Caki2 (cell line): ENCODE measurements at regions not wholly inside any gene's neighbourhood (a gene's known extent, or its start where the extent isn't known, plus 50 kb on each side); places are given as distances from the start of the nearest gene placed in this dataset.

Source experiments
- DNase-seq: peaks from one replicate; pipeline ENCODE4 v3.0.0-alpha.2; 2015; ENCODE audit warnings: low read depth
- in situ Hi-C: cut with HindIII; loops from 2 replicates; pipeline ENCODE4 v1.10.0; 2016; ENCODE audit warnings: low sequenced_read_pairs, low pct_unique_long_range_greater_than_20kb, mixed read lengths

DNA sequence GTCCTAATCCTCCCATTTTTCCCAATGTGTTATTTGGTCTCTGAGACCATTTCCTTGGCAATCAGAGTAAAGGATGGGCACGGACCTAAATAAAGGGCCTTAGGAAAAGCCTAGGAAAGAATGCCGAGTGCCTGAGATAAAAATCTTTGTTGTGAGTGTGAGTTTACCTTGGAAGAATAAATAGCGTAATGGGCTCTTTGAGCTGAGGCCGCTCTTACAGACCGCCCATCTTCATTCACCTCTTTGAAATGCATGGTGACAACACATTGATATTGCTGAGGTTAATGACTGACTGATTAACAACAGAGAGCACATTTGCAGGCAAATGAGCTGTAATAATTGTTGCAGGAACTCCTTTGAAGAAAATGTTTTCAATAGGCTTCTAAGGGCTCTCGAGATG, 1967.1 kb upstream of the WWC1 start:
- DNase-seq = no peak
- in situ Hi-C loops = no loop called here

GRCh38 chr5:166329149-166329800, 1962.2 kb upstream of the WWC1 start:
- in situ Hi-C loops = no loop called here
- DNase-seq = no peak

- in situ Hi-C loops = no loop called here
- no peak for DNase-seq
These were observed 1961.4 kb upstream of the WWC1 start for GRCh38 chr5:166330036-166330435.

DNA sequence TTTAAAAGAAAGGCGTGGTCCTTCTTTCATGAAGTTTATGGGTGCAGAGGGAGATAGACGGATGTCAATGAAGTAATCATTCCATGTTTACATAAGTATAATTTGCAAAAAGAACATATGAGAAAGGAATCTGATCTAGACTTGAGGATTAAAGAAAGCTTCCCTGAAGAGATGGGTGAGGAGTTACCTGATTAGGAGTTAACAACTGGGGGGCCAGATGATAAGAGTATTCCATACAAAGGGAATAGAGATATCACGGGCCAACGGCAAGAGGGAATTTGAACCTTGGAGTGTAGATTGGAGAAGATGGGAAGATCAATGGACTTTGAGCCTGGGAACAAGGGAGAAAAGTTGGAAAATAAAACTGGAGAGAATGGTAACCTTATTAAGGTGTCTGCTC, 1959.9 kb upstream of the WWC1 start:
- in situ Hi-C loops = no loop called here
- DNase-seq = no peak

DNA sequence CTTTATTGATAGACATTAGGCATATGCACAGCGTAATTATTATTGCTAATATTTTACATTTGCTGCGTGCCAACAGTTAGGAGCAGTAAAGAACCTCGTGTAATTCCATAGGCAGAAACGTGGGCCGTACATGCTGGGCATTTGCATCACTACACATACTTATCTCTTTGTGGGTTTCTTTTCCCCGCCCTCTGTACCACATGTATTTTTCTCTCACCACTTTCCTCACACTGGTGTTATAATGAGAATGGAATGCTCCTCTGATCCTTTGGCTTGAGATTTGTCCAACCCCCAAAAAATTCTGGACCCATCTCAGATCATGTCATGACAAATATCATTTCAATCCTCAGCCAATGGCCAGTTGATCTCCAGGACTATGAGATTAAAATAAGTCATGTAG, 1952.6 kb upstream of the WWC1 start:
- no peak for DNase-seq
- in situ Hi-C loops = no loop called here

DNA sequence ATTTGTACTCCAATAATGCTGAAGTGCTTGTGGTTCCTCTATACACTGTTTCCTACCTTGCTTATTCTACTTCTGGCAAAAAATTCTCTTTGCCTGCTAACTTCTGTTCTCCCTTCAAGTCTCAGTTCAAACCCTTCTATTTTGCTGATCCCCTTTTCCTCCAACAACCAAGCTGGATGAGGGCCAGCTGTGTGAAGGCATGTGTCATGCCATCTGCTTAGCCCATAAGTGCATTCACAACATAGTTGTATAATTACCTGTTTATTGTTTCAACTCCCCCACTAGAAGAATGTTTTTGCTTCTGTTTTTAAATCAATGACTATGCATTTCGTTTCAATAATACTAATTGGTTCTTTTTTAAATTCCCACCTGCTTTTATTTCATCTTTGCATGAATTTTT, 1951.4 kb upstream of the WWC1 start:
- in situ Hi-C loops = no loop called here
- no peak for DNase-seq

GRCh38 chr5:166341740-166342337, 1949.6 kb upstream of the WWC1 start:
- no peak for DNase-seq
- in situ Hi-C loops = no loop called here

DNA sequence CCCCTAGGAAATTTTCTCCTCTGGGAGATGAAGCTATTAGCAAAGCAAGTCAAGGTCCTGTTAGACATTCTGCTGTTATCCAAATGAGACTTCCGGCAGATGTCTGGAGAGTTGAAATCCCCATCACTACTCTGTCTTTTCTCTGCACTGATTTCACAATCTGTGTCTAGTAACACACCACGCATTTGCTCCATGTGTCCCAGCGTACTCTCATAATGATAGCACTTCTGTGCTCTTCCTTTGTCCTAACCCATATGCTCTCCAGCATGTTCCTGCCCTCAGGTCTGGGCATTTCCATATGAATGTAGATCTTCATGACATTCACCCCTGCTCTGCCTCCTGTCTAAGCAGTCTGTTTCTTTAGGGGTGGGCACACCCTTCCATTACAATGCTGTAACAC, 1949.0 kb upstream of the WWC1 start:
- in situ Hi-C loops = no loop called here

DNA sequence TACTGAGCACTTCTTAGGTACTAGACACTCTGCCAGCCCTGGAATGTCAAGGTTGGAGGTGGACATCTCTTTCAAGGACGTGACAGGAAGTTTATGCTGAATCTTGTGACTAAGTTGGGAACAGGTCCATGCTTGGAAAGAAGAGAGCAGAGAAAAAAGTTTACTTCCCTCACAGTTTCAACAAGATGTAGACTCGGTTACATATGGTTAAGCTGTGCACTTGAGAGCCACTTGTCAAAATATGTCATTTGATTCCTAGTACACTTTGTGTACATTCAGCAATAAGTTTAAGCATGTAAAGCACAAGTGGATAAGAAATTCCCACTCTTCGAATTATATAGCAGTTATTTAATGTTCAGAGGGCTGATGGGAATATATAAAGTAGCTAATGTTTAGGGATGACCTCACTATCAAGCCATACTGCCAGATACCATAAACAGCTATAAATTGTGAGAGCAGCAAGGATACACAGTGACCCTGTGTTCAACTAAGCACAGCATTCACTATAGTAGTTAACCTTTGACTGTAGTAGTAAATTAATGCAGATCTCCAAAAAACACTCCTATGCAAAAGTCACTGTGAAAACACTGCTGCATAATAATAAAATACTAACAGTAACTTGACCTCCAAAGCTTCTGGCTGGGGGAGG, 1944.6 kb upstream of the WWC1 start:
- in situ Hi-C loops = no loop called here
- DNase-seq = no peak

More for the DNA sequence above, 1949.0 kb upstream of the WWC1 start:
- no peak for DNase-seq

- in situ Hi-C loops = no loop called here
- no peak for DNase-seq
These were observed 1942.4 kb upstream of the WWC1 start for GRCh38 chr5:166349046-166349445.

- no peak for DNase-seq
- in situ Hi-C loops = no loop called here
These were observed 1937.9 kb upstream of the WWC1 start for GRCh38 chr5:166353580-166353979.

GRCh38 chr5:166354332-166354731, 1937.1 kb upstream of the WWC1 start:
- in situ Hi-C loops = no loop called here
- DNase-seq = no peak

DNA sequence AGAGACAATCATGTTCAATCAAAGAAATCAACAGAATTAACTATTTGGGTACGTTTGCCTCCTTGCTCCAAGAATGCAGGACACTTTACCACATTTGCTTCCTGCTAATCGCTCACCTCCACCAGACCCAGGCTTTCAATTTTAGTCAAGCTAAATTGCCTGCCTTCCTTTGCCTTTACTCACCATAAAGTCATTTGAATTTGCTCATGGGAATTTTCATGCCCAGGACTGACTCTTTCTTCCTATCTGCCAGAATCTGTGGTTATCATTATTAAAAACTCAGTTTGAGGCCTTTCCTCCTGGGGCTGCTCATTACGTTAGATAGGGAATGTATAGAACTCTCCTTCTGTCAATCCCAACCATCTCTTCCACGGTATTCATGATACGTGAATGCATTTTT, 1935.3 kb upstream of the WWC1 start:
- no peak for DNase-seq
- in situ Hi-C loops = no loop called here

- in situ Hi-C loops = no loop called here
- DNase-seq = no peak
These were observed 1933.2 kb upstream of the WWC1 start for GRCh38 chr5:166358127-166358830.

DNA sequence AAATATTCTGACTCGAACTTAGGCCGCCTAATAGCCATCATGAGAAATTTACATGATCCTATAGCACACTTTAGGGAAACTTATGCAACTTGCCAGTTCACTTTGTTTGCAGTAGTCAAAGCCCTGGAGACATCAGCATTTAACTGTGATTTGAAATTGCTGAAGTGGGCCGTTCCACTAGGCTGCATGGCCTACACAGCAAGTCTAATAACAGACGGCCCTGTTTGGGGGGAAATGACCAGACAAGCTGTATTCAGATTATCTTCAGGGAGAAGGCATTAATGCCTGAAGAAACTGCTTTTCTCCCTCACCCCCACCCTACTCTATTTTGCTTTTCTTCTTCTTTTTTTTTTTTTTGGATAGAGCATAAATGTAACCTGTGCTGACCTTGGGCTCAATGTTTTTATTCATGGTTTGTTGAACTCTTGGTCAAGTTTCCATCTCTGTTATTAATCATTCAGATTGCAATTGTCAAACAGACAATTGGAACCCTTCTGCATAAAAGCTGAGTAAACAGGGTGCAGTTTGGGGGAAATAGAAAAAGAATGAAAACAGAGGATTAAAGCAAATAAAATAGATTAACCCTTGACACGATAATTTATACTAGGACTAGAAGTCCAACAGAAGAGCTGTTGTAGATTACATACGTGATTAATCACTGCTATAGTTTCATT, 1928.2 kb upstream of the WWC1 start:
- DNase-seq = no peak
- in situ Hi-C loops = no loop called here

DNA sequence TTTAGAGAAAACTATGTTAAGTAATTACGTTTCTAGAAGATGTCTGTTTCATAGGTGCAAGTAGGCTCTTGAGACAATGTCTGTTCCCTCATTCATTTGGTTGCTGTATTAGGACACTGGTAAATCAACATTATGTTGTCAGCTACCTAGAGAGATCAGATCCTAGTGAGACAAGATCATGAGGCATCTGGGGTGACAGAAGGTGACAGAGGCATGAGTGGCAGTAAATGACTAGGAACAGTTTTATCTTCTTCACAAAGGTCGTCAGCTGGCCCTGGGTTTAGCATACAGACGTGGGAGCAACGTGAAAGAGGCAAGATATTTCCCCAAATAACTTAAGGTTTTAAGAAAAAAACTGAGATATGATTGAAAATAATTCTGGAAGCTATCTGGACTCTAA, 1926.3 kb upstream of the WWC1 start:
- in situ Hi-C loops = no loop called here
- DNase-seq = no peak

DNA sequence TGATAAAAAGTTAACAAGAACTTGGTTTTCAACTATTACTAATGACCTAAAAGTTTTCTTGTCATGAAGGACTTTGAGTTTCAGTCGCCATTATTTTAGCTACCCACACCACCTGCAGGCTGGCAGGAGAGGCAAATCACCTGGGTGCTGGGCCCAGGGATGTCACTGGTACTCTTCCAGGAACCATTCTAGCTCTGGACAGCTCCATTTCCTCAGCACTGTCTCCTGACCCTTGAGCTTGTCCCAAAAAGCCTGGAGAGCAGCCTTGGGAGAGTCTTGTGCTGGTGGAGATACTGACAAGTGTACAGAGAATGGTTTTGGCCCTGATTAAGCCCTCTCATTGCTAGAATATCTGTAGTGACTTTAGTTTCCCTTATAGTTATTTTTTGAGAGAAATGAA, 1924.1 kb upstream of the WWC1 start:
- DNase-seq = no peak
- in situ Hi-C loops = no loop called here

GRCh38 chr5:166369346-166369745, 1922.1 kb upstream of the WWC1 start:
- no peak for DNase-seq

DNA sequence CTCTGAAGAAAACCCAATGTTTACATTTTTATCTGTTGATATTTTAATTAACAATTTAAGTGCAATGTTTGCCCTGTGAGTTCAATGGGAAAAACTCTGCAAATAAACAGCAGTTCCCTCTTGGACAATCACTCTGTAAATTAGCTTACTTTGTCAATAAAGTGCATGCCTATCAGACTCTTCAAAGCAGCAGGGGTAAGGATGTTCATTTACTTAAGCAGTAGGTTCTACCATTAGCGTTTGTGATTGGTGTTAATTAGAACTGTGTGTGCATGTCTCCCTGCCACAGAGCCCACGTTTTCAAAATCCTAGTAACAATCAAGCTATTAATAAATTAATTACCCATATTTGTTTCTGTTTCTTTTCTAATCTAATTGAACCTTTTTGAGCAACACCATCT, 1921.6 kb upstream of the WWC1 start:
- in situ Hi-C loops = no loop called here
- DNase-seq = no peak

More at GRCh38 chr5:166369346-166369745, 1922.1 kb upstream of the WWC1 start:
- in situ Hi-C loops = no loop called here
